ENCODE measurements at regions not wholly inside any gene's neighbourhood (a gene's known extent, or its start where the extent isn't known, plus 50 kb on each side); places are given as distances from the start of the nearest gene placed in this dataset.
"Not testable (repeated sequence)": the region's sequence is repeated elsewhere in the genome, so short reads cannot be mapped to it uniquely, and the experiment has no call there.

DNA sequence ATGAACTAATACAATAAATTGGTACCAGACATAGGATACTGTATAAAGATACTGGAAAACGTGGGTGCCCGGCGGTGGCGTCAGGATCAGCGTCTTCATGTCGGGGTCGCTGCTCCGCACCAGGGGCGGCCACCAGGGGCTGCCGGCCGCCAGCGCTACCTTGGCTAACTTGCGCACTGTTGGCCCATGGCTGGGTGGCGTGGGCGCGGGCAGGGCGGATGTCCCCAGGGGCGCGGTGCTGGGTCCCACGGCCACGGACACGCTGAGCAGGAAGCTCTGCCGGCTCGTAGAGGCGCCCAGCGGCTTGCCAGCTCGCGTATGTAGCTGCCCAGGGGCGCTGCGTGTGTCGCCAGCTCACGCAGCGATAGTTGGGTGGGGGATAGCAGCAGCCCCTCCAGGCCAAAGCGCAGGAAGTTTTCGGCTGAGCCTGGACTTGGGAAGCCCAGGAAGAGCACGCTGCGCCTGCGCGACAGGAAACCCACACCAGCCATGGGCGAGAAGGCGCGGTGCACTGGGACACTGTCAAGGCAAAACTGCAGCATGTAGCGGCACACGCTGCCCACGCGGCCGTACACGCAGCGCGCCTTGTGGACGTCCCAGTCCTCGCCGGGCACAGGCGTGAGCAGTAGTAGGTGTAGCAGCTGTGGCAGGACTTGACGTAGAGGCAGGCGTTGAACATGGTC, 299.9 kb downstream of the CCDC74A start:
- WGBS, 2 donors: 55 to 89% methylated on average over 27 to 56 of the region's 56 CpGs
- no peak for DNase-seq
- Histone ChIP-seq H3K9me3 (no peaks in the 10 kb centered on the region), H3K27ac (no peak overlapping the region), H3K4me3 (peak overlapping the region in 1 of 2 donors; percentile 21), H3K4me1 (no peaks in the 10 kb centered on the region), H3K36me3 (ENCODE audit: low read depth, missing control alignments) (no peaks in the 10 kb centered on the region), H3K27me3 (no peaks in the 10 kb centered on the region)
- TF ChIP-seq POLR2A (IDR thresholded peaks at IDR 0.05): no peak
- TF ChIP-seq, protein P1, sequence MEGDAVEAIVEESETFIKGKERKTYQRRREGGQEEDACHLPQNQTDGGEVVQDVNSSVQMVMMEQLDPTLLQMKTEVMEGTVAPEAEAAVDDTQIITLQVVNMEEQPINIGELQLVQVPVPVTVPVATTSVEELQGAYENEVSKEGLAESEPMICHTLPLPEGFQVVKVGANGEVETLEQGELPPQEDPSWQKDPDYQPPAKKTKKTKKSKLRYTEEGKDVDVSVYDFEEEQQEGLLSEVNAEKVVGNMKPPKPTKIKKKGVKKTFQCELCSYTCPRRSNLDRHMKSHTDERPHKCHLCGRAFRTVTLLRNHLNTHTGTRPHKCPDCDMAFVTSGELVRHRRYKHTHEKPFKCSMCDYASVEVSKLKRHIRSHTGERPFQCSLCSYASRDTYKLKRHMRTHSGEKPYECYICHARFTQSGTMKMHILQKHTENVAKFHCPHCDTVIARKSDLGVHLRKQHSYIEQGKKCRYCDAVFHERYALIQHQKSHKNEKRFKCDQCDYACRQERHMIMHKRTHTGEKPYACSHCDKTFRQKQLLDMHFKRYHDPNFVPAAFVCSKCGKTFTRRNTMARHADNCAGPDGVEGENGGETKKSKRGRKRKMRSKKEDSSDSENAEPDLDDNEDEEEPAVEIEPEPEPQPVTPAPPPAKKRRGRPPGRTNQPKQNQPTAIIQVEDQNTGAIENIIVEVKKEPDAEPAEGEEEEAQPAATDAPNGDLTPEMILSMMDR (IDR thresholded peaks at IDR 0.05): no peak
- intact Hi-C loops (cut with DNase I; ENCODE audit: low total_unique reads): no loop called here

DNA sequence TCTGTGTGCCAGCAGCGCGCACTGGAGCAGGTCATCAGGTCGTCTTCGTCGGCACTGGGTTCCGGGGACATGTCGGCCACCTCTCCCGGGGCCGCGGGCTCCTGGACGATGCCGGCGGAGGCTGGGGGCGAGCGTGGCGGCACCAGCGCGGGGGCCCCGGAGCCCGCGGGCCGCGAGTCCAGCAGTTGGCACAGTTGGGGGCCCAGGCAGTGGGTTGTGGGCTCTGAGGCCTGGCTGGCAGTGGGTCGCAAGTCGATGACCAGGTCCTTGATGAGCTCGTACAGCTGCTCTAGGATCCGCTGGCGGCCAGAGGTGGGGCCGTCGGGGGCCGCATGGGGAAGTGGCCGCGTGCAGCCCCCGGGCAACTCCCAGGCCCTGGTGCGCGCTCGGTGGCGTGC, 300.5 kb downstream of the CCDC74A start:
- DNase-seq: no peak
- Histone ChIP-seq H3K4me1 (no peaks in the 10 kb centered on the region), H3K36me3 (ENCODE audit: low read depth, missing control alignments) (no peaks in the 10 kb centered on the region), H3K4me3 (peak overlapping the region in 1 of 2 donors; percentile 21), H3K27ac (no peak overlapping the region), H3K9me3 (no peaks in the 10 kb centered on the region), H3K27me3 (no peaks in the 10 kb centered on the region)
- no peak for TF ChIP-seq POLR2A (IDR thresholded peaks at IDR 0.05)
- TF ChIP-seq, protein P1 (IDR thresholded peaks at IDR 0.05): no peak
- intact Hi-C loops (cut with DNase I; ENCODE audit: low total_unique reads): no loop called here
- WGBS, 2 donors: 96% methylated on average over 30 of the region's 38 CpGs; no CpG with 5 or more reads in 1 of the 2 donors

DNA sequence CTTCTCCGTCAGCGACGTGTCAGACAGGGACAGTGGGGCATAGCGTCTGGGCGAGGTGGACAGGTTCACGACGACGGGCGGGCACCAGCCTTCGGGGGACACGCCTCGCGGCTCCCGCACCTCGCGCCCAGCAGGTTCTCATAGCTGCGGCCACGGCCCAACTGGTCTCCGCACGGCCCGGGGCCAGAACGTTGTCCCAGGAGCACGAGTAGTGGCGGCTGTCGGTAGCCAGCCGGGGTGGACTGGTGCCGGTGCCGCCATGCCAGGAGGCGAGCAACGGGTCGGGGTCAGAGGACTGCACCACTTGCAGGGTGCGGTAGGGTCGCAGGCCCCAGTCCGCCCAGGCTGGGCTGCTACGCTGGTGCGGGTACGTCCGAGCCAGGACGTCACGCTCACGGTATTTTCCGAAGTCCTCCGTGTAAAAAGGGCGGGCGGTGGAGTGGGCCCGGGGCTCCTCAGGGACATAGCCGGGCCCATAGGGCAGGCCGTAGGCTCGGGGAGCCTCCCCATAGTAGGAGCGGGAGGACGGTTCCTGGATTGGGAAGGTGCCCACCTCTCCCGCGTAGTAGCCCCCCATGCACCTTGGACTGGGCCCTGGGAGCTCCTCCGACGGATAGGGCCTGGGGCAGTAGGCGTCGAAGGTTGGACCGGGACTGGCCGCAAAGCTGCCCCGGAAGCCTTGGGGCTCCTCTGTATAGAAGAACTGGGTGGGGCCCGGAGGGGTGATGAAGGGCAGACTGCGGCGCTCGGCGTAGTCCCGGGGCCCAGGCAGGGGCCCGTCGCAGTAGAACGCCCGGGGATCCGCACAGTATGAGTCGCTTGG, 301.2 kb downstream of the CCDC74A start:
- DNase-seq; H3K27ac ChIP-seq; H3K36me3 ChIP-seq (ENCODE audit: low read depth, missing control alignments); H3K9me3 ChIP-seq; H3K27me3 ChIP-seq; H3K4me1 ChIP-seq; intact Hi-C loops (cut with DNase I; ENCODE audit: low total_unique reads): not testable (repeated sequence)
- WGBS, 2 donors: 89% methylated on average over 56 to 72 of the region's 72 CpGs
- H3K4me3 ChIP-seq: peak overlapping the region in 1 of 2 donors; percentile 26

DNA sequence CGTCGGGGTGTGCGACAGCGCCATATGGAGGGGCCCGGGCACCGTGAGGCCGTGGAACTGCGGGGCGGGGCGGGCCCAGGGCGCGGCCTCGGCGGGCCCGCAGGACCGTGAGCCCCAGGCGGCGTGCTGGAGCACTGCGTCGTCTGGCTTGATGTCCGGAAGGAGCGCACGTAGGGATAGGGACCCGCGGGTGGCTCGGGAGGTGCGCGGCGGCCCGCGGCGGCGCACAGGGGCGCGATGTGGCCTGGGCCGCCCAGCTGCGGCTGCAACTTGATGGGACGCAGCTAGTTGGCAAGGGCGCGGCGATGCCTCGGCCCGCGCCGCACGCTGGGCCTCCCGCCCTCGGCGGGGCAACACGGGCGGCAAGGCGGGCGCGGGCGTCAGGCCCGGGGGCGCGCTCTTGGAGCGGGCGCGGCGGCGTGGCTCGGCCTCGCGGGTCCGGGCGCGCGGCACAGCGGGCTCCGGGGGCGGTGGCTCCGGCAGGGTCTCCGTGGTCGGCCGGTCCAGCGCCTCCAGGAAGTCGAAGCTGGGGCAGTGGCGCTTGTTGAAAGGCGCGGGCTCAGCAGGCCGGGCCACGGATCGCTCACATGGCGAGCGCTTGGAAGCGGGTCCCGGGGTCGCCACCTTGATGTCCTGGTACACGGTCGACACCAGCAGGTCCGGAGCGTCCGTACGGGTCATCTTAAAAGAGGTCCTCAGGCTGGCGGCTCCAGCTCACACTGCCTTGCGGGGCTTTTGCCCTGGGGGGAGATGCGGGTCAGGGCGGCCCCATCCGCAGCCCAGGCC, 302.0 kb downstream of the CCDC74A start:
- 19 to 66% methylated on average over 3 to 94 of the region's 101 CpGs for WGBS, 2 donors

DNA sequence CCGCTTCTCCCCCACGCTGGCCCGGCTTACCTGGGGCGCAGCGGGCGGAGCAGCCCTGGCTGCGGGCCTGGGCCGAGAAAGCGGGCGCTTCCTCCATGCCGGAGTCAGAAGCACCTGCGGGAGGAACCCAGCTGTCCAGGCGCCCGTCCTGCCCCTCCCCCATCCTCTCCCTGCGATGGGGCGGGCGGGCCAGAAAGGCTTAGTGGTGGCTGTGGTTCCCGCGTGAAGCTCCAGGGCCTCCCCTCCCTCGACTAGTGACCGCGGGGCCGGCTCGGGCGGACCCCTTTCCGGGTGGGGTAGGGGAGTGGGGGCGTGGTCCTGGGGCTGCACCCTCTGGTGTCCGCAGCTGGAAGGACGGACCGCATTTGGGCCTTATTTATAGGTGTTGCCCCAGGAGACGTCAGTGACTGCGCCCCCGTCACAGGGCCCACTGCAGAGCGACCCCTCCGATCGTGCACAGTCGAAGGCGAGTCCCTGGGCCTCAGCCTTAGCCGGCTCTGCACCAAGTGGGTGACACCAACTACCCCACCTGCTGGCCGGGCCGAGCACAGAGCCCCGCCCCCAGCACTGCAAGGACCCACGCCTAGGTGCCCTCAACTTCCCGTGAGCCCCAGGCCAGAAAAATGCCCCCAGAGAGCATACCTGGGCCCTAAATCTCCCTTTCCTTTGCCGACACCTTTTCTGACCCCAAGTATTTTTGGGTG, 302.7 kb downstream of the CCDC74A start:
- H3K27ac ChIP-seq; H3K27me3 ChIP-seq; DNase-seq; H3K9me3 ChIP-seq; intact Hi-C loops (cut with DNase I; ENCODE audit: low total_unique reads); H3K36me3 ChIP-seq (ENCODE audit: low read depth, missing control alignments); H3K4me1 ChIP-seq: not testable (repeated sequence)
- peak overlapping the region in 1 of 2 donors; percentile 29 for H3K4me3 ChIP-seq
- 35 to 70% methylated on average over 6 to 30 of the region's 45 CpGs for WGBS, 2 donors

More for the DNA sequence above, 302.0 kb downstream of the CCDC74A start:
- H3K9me3 ChIP-seq; DNase-seq; H3K36me3 ChIP-seq (ENCODE audit: low read depth, missing control alignments); H3K27ac ChIP-seq; intact Hi-C loops (cut with DNase I; ENCODE audit: low total_unique reads); H3K27me3 ChIP-seq; H3K4me1 ChIP-seq: not testable (repeated sequence)
- H3K4me3 ChIP-seq: peak overlapping the region in 1 of 2 donors; percentile 29

DNA sequence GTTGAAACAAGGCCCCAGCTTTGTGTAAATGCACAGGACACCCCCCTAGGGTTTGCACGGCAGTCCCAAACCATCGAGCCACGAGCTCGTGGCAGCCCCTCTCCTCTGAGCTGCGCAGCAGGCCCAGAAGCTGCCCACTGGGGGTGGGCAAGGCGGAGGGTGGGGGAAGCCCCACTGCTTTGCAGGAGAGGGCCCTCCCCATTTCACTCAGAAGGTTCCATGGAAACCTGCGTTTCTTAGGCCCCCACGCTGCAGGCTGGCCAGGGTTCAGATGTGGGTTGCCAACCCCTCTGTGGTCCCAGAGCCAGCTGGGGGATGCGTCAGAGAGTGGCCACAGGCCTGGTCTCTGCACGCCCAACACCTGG, 303.2 kb downstream of the CCDC74A start:
- intact Hi-C loops (cut with DNase I; ENCODE audit: low total_unique reads); H3K4me1 ChIP-seq; H3K9me3 ChIP-seq; H3K36me3 ChIP-seq (ENCODE audit: low read depth, missing control alignments); DNase-seq; H3K27me3 ChIP-seq; H3K27ac ChIP-seq; H3K4me3 ChIP-seq: not testable (repeated sequence)
- WGBS, 2 donors: 78 to 83% methylated on average over 5 to 7 of the region's 10 CpGs

All from testis (tissue), 2 donors.